ENCODE measurements at regions not wholly inside any gene's neighbourhood (a gene's known extent, or its start where the extent isn't known, plus 50 kb on each side); places are given as distances from the start of the nearest gene placed in this dataset.

- TF ChIP-seq ELF1 (IDR thresholded peaks at IDR 0.05) (no peak), RAD21 (IDR thresholded peaks at IDR 0.05; ENCODE audit: low read length) (no peak), CTCF (IDR thresholded peaks at IDR 0.05) (no peak), NFIC (IDR thresholded peaks at IDR 0.05; ENCODE audit: borderline replicate concordance) (no peak), POLR2AphosphoS5 (IDR thresholded peaks at IDR 0.05; ENCODE audit: low read depth, low read length) (no peak), IRF3 (IDR thresholded peaks at IDR 0.05; ENCODE audit: low read depth, low read length) (no peak), TEAD4 (IDR thresholded peaks at IDR 0.05; ENCODE audit: borderline replicate concordance, insufficient read depth) (no peak), MAX (IDR thresholded peaks at IDR 0.05; ENCODE audit: low read depth) (no peak), TCF12 (IDR thresholded peaks at IDR 0.05) (no peak), RFX5 (IDR thresholded peaks at IDR 0.05; ENCODE audit: low read length) (no peak), SMC3 (IDR thresholded peaks at IDR 0.05; ENCODE audit: low read depth, low read length) (no peak)
Observed at GRCh38 chr3:168152149-168152548, 56.4 kb upstream of the GOLIM4 start.

Measured in SK-N-SH (cell line).